Breast epithelium (tissue), 4 donors: ENCODE measurements at regions not wholly inside any gene's neighbourhood (a gene's known extent, or its start where the extent isn't known, plus 50 kb on each side); places are given as distances from the start of the nearest gene placed in this dataset.
"Not testable (repeated sequence)": the region's sequence is repeated elsewhere in the genome, so short reads cannot be mapped to it uniquely, and the experiment has no call there.

Source experiments
- DNase-seq, 2 donors: peaks; one replicate each; pipeline ENCODE4 v3.0.0-alpha.2; 2019; ENCODE audit warnings: low spot score in 2 of 2
- H3K27ac ChIP-seq, 2 donors: fragments of 200-600 bp; sonication (generic) in 1 of 2; one replicate each; pipeline ENCODE4 v1.5.1; 2016 to 2019; ENCODE audit warnings: mild to moderate bottlenecking in 1 of 2
- H3K27me3 ChIP-seq, 2 donors: fragments of 200-600 bp; sonication (generic) in 1 of 2; one replicate each; pipeline versions ENCODE4 v1.5.1 to v1.6.0; 2017 to 2019; ENCODE audit warnings: control low read depth in 1 of 2, mild to moderate bottlenecking in 1 of 2
- H3K36me3 ChIP-seq: fragments of 200-600 bp; one replicate; pipeline ENCODE4 v1.5.1; 2019
- H3K4me1 ChIP-seq, 2 donors: fragments of 200-600 bp; sonication (generic); one replicate each; pipeline ENCODE4 v1.5.1; 2016 to 2019; ENCODE audit warnings: control low read depth in 1 of 2
- H3K4me3 ChIP-seq, 3 donors: fragments of 200-600 bp; sonication (generic); 1 replicate in 2 of 3; 2 replicates in 1 of 3; pipeline ENCODE4 v1.5.1; 2016 to 2019; ENCODE audit warnings: mild to moderate bottlenecking in 3 of 3, moderate library complexity in 2 of 3
- H3K9me3 ChIP-seq, 2 donors: fragments of 200-600 bp; sonication (generic) in 1 of 2; one replicate each; pipeline ENCODE4 v1.5.1; 2016 to 2019; ENCODE audit warnings: control low read depth in 1 of 2
- POLR2A ChIP-seq: fragments of 450-650 bp; IDR thresholded peaks from one replicate; pipeline ENCODE4 v1.6.1; 2016; ENCODE audit warnings: antibody characterized with exemption, mild to moderate bottlenecking, moderate library complexity
- POLR2AphosphoS5 ChIP-seq, 3 donors: sonication (generic); formaldehyde crosslinking; IDR thresholded peaks; one replicate each; pipeline ENCODE4 v1.6.1; 2017; ENCODE audit warnings: antibody characterized with exemption in 3 of 3
- intact Hi-C: fragments of 100-400 bp; cut with DNase I; formaldehyde crosslinking; loops from one replicate; pipeline ENCODE4 v1.15.1; 2023; ENCODE audit warnings: low total_unique reads
- TF ChIP-seq, protein P1 (sequence below), 3 donors: fragments of 450-650 bp; IDR thresholded peaks; one replicate each; pipeline ENCODE4 v1.5.1; 2016 to 2017; ENCODE audit warnings: antibody characterized with exemption in 3 of 3, mild to moderate bottlenecking in 3 of 3, moderate library complexity in 3 of 3

DNA sequence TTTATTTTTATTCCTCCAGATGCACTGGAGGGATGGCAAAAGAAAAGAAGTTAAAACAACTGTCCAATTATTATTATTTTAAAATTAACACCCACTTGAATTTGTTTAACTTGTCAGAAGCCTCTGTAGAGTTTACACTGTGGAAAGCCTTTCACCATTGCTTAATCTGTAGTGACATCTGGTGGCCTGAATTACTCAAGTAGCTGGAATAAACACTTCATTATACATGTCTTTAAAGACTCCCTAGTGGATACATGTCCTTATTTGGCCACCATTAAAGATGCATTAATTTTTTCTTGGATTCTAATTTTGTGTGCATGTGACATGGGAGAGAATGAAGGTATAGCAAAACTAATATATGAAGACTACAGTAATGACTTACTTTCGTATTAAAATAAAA lies 1496.5 kb downstream of the FAM181B start:
- intact Hi-C loops, result no loop called here
- Histone ChIP-seq H3K36me3 (no peaks in the 10 kb centered on the region), H3K4me1 (no peaks in the 10 kb centered on the region), H3K9me3 (no peaks in the 10 kb centered on the region), H3K27ac (no peak overlapping the region), H3K4me3 (no peak overlapping the region), H3K27me3 (no peaks in the 10 kb centered on the region)
- no peak for TF ChIP-seq POLR2AphosphoS5 (IDR thresholded peaks at IDR 0.05)
- TF ChIP-seq, protein P1, sequence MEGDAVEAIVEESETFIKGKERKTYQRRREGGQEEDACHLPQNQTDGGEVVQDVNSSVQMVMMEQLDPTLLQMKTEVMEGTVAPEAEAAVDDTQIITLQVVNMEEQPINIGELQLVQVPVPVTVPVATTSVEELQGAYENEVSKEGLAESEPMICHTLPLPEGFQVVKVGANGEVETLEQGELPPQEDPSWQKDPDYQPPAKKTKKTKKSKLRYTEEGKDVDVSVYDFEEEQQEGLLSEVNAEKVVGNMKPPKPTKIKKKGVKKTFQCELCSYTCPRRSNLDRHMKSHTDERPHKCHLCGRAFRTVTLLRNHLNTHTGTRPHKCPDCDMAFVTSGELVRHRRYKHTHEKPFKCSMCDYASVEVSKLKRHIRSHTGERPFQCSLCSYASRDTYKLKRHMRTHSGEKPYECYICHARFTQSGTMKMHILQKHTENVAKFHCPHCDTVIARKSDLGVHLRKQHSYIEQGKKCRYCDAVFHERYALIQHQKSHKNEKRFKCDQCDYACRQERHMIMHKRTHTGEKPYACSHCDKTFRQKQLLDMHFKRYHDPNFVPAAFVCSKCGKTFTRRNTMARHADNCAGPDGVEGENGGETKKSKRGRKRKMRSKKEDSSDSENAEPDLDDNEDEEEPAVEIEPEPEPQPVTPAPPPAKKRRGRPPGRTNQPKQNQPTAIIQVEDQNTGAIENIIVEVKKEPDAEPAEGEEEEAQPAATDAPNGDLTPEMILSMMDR (IDR thresholded peaks at IDR 0.05), result peak in 2 of 3 donors; percentile 43 to 45
- DNase-seq, result no peak

DNA sequence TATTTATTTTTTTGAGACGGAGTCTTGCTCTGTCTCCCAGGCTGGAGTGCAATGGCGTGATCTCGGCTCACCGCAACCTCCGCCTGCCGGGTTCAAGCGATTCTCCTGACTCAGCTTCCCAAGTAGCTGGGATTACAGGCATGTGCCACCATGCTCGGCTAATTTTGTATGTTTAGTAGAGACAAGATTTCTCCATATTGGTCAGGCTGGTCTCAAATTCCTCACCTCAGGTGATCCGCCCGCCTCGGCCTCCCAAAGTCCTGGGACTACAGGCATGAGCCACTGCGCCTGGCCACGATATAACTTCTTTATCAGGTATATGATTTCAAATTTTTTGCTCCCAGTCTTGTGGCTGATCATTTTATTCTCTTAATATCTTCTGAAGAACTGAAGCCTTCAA lies 1506.3 kb downstream of the FAM181B start:
- H3K4me3 ChIP-seq, DNase-seq, H3K27me3 ChIP-seq, H3K4me1 ChIP-seq, H3K36me3 ChIP-seq, intact Hi-C loops, H3K27ac ChIP-seq, H3K9me3 ChIP-seq: not testable (repeated sequence)

DNA sequence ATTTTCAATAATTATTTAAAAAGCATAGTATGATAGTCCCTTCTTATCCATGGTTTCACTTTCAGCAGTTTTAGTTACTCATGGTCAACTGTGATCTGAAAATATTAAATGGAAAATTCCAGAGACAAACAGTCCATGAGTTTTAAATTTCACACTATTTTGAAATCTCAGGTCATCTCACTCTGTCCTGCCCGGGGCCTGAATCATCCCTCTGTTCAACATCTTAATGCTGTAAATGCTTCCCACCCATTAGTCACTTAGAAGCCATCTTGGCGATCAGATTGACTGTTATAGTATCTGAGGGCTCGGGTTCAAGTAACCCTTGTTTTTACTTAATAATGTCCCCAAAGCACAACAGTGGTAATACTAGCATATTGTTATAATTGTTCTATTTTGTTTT lies 1509.3 kb downstream of the FAM181B start:
- H3K4me1 ChIP-seq, result no peaks in the 10 kb centered on the region
- H3K27ac ChIP-seq, result no peak overlapping the region
- TF ChIP-seq POLR2A (no peak), POLR2AphosphoS5 (IDR thresholded peaks at IDR 0.05) (no peak)
- TF ChIP-seq, protein P1 (IDR thresholded peaks at IDR 0.05), result no peak
- H3K36me3 ChIP-seq, result no peaks in the 10 kb centered on the region
- intact Hi-C loops, result no loop called here
- H3K9me3 ChIP-seq, result no peaks in the 10 kb centered on the region
- H3K27me3 ChIP-seq, result no peaks in the 10 kb centered on the region
- no peak for DNase-seq
- H3K4me3 ChIP-seq, result no peak overlapping the region

DNA sequence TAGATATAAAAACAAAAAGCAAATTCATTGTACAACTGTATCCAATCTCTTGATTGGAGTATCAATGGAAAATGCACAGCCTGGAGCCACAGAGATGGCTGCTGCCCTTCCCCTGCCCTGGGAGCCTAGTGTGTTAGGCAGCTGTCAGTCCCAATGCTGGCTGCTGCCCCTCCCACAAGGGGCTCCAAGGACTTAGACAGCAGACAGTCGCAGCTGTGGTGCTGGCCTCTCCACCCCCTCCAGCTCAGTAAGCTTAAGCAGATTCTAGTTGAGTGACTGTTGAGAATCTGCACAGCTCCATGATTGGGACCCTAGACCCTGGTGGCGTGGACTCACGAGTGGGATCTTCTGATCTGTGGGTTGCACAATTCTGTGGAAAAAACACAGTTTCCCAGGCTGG lies 1511.2 kb downstream of the FAM181B start:
- intact Hi-C loops, result no loop called here
- Histone ChIP-seq H3K27me3 (no peaks in the 10 kb centered on the region), H3K36me3 (no peaks in the 10 kb centered on the region), H3K27ac (no peak overlapping the region), H3K4me3 (no peak overlapping the region), H3K4me1 (no peaks in the 10 kb centered on the region), H3K9me3 (no peaks in the 10 kb centered on the region)
- DNase-seq, result no peak
- no peak for TF ChIP-seq POLR2AphosphoS5 (IDR thresholded peaks at IDR 0.05)
- TF ChIP-seq, protein P1 (IDR thresholded peaks at IDR 0.05), result no peak
- no peak for TF ChIP-seq POLR2A

DNA sequence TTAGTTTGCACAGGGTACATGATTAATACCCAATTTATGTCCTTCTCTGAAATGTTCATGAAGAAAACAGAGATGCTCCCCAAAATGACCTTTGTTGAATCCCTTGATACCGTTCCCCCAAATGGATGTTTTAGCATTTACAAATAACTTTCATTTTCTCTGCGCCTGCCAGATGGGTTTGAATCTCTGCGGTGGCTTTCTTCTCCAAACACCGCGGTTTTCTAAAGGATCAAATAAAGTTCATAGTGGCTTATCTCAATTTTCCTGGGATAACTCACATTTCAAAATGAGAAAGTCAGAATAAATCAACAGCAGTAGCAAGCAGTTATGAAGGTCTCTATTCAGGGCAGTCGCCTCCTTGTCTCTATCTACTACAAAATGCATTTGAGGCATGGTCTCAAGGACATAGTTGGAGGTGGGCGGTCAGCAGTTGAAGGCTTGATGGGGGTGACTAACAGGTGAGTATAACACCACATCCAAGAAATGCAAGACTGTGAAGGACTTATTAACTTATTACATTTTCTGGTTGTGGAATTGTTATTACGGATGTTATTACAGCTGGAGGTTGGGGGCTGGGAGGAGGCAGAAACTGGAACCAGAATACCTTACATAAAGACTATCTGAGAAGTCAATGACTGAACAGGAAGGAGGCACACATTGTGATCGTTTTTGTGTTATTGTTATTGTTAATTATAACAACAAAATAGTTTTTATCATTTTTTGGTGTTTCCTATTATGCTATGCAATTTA lies 1513.3 kb downstream of the FAM181B start:
- intact Hi-C loops, result no loop called here
- no peak for DNase-seq
- TF ChIP-seq POLR2A, result no peak
- TF ChIP-seq POLR2AphosphoS5 (IDR thresholded peaks at IDR 0.05), result no peak
- TF ChIP-seq, protein P1 (IDR thresholded peaks at IDR 0.05), result no peak
- Histone ChIP-seq H3K27ac (no peak overlapping the region), H3K4me3 (no peak overlapping the region), H3K27me3 (no peaks in the 10 kb centered on the region), H3K9me3 (no peaks in the 10 kb centered on the region), H3K4me1 (no peaks in the 10 kb centered on the region), H3K36me3 (no peaks in the 10 kb centered on the region)

DNA sequence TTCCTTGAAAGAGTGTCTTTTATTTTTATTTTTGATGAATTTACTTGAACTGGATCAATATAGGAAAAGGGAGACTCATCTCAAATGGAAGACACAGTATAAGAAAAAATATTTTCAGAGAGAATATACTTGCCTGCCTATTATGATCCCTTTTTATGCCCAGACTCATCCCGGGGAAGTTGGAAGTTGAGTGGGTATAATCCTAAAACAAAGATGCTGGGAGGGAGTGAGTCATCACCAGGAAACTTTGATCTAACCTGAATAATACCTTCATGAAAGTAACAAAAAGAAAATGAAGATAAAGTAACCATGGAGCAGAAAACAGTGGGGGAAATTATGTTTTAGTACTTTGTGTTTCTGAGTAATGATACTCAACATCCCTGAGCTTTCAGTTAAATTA lies 1514.0 kb downstream of the FAM181B start:
- H3K27ac ChIP-seq, result no peak overlapping the region
- H3K9me3 ChIP-seq, result no peaks in the 10 kb centered on the region
- no peak for DNase-seq
- TF ChIP-seq POLR2A, result no peak
- TF ChIP-seq POLR2AphosphoS5 (IDR thresholded peaks at IDR 0.05), result no peak
- TF ChIP-seq, protein P1 (IDR thresholded peaks at IDR 0.05), result no peak
- no peaks in the 10 kb centered on the region for H3K27me3 ChIP-seq
- no peaks in the 10 kb centered on the region for H3K36me3 ChIP-seq
- no peak overlapping the region for H3K4me3 ChIP-seq
- no peaks in the 10 kb centered on the region for H3K4me1 ChIP-seq
- intact Hi-C loops, result no loop called here
